Left ventricle myocardium inferior (tissue), 1 donor: ENCODE measurements at regions not wholly inside any gene's neighbourhood (a gene's known extent, or its start where the extent isn't known, plus 50 kb on each side); places are given as distances from the start of the nearest gene placed in this dataset.

Source experiments
- DNase-seq: peaks from one replicate; pipeline ENCODE4 v3.0.0-alpha.2; 2020
- H3K27ac ChIP-seq: fragments of 200-600 bp; replicated peaks from 2 replicates; pipeline ENCODE4 v1.8.0; 2021
- H3K27me3 ChIP-seq: fragments of 200-600 bp; 2 replicates; pipeline ENCODE4 v1.8.0; 2021; ENCODE audit warnings: low read depth
- H3K36me3 ChIP-seq: fragments of 200-600 bp; 2 replicates; pipeline ENCODE4 v1.8.0; 2021
- H3K4me1 ChIP-seq: fragments of 200-600 bp; 2 replicates; pipeline ENCODE4 v1.8.0; 2021
- H3K4me3 ChIP-seq: fragments of 200-600 bp; 2 replicates; pipeline ENCODE4 v1.8.0; 2021; ENCODE audit warnings: mild to moderate bottlenecking, moderate library complexity
- H3K9me3 ChIP-seq: fragments of 200-600 bp; replicated peaks from 2 replicates; pipeline ENCODE4 v1.8.0; 2021
- intact Hi-C: fragments of 100-400 bp; cut with micrococcal nuclease; formaldehyde crosslinking; loops from one replicate; pipeline ENCODE4 v1.11.0; 2022
- TF ChIP-seq, protein P1 (sequence below): fragments of 200-600 bp; IDR thresholded peaks from 2 replicates; pipeline ENCODE4 v1.8.0; 2021; ENCODE audit warnings: antibody characterized with exemption, mild to moderate bottlenecking, borderline replicate concordance
- donor health status: DM: no; HTN: yes; CAD: no; lungs with severe emphysema.

DNA sequence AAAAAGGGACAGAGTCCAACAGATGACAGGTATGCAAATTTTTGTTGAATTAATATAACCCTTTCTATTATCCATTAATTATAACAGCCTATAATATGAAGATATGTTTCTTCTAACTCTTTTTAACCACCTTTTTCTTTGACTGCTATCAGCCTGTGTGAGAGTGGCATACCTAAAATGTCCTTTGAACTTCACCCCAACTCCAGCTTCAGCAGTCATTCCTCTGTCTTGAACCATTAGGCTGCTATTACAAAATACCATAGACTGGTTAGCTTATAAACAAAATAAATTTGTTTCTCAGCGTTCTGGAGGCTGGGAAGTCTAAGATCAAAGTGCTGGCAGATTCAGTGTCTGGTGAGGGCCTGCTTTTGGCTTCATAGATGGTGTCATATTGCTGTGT lies 564.6 kb upstream of the FAT3 start:
- Histone ChIP-seq H3K4me1 (no peaks in the 10 kb centered on the region), H3K27ac (no peak overlapping the region), H3K36me3 (no peaks in the 10 kb centered on the region), H3K4me3 (no peak overlapping the region), H3K27me3 (no peaks in the 10 kb centered on the region), H3K9me3 (no peaks in the 10 kb centered on the region)
- DNase-seq = no peak
- TF ChIP-seq, protein P1, sequence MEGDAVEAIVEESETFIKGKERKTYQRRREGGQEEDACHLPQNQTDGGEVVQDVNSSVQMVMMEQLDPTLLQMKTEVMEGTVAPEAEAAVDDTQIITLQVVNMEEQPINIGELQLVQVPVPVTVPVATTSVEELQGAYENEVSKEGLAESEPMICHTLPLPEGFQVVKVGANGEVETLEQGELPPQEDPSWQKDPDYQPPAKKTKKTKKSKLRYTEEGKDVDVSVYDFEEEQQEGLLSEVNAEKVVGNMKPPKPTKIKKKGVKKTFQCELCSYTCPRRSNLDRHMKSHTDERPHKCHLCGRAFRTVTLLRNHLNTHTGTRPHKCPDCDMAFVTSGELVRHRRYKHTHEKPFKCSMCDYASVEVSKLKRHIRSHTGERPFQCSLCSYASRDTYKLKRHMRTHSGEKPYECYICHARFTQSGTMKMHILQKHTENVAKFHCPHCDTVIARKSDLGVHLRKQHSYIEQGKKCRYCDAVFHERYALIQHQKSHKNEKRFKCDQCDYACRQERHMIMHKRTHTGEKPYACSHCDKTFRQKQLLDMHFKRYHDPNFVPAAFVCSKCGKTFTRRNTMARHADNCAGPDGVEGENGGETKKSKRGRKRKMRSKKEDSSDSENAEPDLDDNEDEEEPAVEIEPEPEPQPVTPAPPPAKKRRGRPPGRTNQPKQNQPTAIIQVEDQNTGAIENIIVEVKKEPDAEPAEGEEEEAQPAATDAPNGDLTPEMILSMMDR = no peak
- intact Hi-C loops = no loop called here

DNA sequence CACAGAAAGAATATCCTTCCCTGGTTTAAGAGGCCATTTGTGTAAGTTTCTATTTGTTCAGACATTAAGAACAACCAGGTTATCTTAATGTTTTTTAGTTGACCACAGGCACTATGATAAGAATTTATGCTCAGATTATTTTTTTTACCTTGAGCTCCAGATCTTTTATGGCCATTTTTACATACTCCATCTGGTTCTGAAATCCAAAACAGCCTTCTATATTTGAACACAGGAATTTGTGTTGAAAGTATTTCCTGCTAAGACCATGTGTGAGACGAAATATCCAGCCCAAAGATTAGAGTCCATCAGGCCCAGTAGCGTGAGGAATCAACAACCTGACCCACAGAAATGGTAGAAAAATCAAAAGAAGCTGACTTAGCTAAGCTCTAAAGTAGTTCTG lies 569.9 kb upstream of the FAT3 start:
- H3K4me1 ChIP-seq = no peaks in the 10 kb centered on the region
- no peaks in the 10 kb centered on the region for H3K36me3 ChIP-seq
- no peaks in the 10 kb centered on the region for H3K9me3 ChIP-seq
- no peak for DNase-seq
- TF ChIP-seq, protein P1 = no peak
- H3K4me3 ChIP-seq = no peak overlapping the region
- H3K27ac ChIP-seq = no peak overlapping the region
- H3K27me3 ChIP-seq = no peaks in the 10 kb centered on the region
- intact Hi-C loops = no loop called here

- H3K9me3 ChIP-seq = no peaks in the 10 kb centered on the region
- H3K4me1 ChIP-seq = no peaks in the 10 kb centered on the region
- H3K36me3 ChIP-seq = no peaks in the 10 kb centered on the region
- H3K27me3 ChIP-seq = no peaks in the 10 kb centered on the region
- intact Hi-C loops = no loop called here
- no peak overlapping the region for H3K27ac ChIP-seq
- TF ChIP-seq, protein P1 = no peak
- no peak for DNase-seq
- no peak overlapping the region for H3K4me3 ChIP-seq
Measured at GRCh38 chr11:91653079-91653754, 571.4 kb upstream of the FAT3 start.

DNA sequence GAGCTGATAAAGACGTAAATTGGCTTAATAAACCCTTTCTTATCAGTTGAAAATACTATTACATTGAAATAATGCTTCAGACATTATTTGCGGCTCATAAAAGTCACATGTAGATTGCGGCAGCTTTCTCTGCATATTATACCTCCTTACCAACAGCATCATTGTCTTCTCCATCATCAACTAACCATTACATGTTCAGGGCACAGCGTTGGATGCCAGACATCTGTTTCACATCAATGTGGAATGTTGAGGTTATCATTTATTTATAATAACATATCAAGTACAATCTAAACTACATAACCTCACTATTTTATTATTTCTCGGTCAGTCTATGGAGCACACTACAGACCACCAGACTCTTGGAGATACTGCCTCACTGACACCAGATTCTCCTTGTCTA lies 573.8 kb upstream of the FAT3 start:
- Histone ChIP-seq H3K9me3 (no peaks in the 10 kb centered on the region), H3K27ac (no peak overlapping the region), H3K27me3 (no peaks in the 10 kb centered on the region), H3K36me3 (no peaks in the 10 kb centered on the region), H3K4me1 (no peaks in the 10 kb centered on the region), H3K4me3 (no peak overlapping the region)
- DNase-seq = no peak
- TF ChIP-seq, protein P1 = no peak
- intact Hi-C loops = no loop called here

DNA sequence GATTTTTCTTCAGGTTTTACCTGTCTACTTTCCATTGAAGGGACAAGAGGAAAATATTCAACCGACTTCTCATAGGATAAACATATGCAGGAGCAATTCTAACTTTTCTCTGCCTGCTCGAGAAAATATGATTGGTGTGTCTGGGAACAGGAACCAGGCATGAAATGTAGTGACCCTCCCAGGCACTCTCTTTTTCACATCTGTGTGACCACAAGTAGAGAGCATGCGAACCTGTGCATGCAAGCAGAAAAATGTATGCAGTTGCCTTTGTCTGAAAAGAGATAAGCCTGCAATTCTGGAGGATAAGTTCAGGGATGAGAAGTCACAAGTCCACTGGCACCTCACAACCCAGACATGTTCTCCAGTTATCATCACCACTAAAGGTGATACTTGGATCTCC lies 583.5 kb upstream of the FAT3 start:
- DNase-seq = no peak
- Histone ChIP-seq H3K4me1 (no peaks in the 10 kb centered on the region), H3K4me3 (no peak overlapping the region), H3K36me3 (no peaks in the 10 kb centered on the region), H3K27ac (no peak overlapping the region), H3K9me3 (no peaks in the 10 kb centered on the region), H3K27me3 (no peaks in the 10 kb centered on the region)
- intact Hi-C loops = no loop called here
- TF ChIP-seq, protein P1 = no peak

- Histone ChIP-seq H3K4me3 (no peak overlapping the region), H3K4me1 (no peaks in the 10 kb centered on the region), H3K27ac (no peak overlapping the region), H3K27me3 (no peaks in the 10 kb centered on the region), H3K36me3 (no peaks in the 10 kb centered on the region), H3K9me3 (no peaks in the 10 kb centered on the region)
- intact Hi-C loops = no loop called here
- no peak for DNase-seq
- TF ChIP-seq, protein P1 = no peak
Measured at GRCh38 chr11:91639359-91639758, 585.3 kb upstream of the FAT3 start.
